GM04504 (cell line): ENCODE measurements at regions not wholly inside any gene's neighbourhood (a gene's known extent, or its start where the extent isn't known, plus 50 kb on each side); places are given as distances from the start of the nearest gene placed in this dataset.
"Not testable (repeated sequence)": the region's sequence is repeated elsewhere in the genome, so short reads cannot be mapped to it uniquely, and the experiment has no call there.

ENCODE experiments used
- DNase-seq: peaks from one replicate; pipeline ENCODE4 v3.0.0-alpha.2; 2012; ENCODE audit warnings: low read depth

GRCh38 chr4:170414360-170414759 lies 324.6 kb upstream of the AADAT start:
- no peak for DNase-seq

GRCh38 chr4:170413951-170414350 lies 324.2 kb upstream of the AADAT start:
- no peak for DNase-seq

GRCh38 chr4:170400361-170400760 lies 310.6 kb upstream of the AADAT start:
- DNase-seq: no peak

- no peak for DNase-seq
These were observed 310.0 kb upstream of the AADAT start for GRCh38 chr4:170399581-170400293.

GRCh38 chr4:170398218-170398617 lies 308.5 kb upstream of the AADAT start:
- DNase-seq: no peak

GRCh38 chr4:170395773-170396172 lies 306.0 kb upstream of the AADAT start:
- DNase-seq: no peak

- DNase-seq: peak; percentile 76
These were observed 301.4 kb upstream of the AADAT start for GRCh38 chr4:170391066-170391740.

- DNase-seq: no peak
These were observed 299.7 kb upstream of the AADAT start for GRCh38 chr4:170389411-170389810.

- DNase-seq: peak; percentile 27
These were observed 298.5 kb upstream of the AADAT start for GRCh38 chr4:170388255-170388654.

GRCh38 chr4:170386971-170387370 lies 297.2 kb upstream of the AADAT start:
- DNase-seq: peak; percentile 53

GRCh38 chr4:170386511-170386910 lies 296.8 kb upstream of the AADAT start:
- no peak for DNase-seq

- no peak for DNase-seq
These were observed 285.0 kb upstream of the AADAT start for GRCh38 chr4:170374770-170375169.

GRCh38 chr4:170348945-170349344 lies 259.2 kb upstream of the AADAT start:
- DNase-seq: no peak

GRCh38 chr4:170347191-170347590 lies 257.4 kb upstream of the AADAT start:
- not testable (repeated sequence) for DNase-seq

GRCh38 chr4:170339522-170339921 lies 249.8 kb upstream of the AADAT start:
- no peak for DNase-seq

- no peak for DNase-seq
These were observed 246.6 kb upstream of the AADAT start for GRCh38 chr4:170336238-170336775.

GRCh38 chr4:170325599-170325998 lies 235.8 kb upstream of the AADAT start:
- no peak for DNase-seq

- DNase-seq: no peak
These were observed 233.9 kb upstream of the AADAT start for GRCh38 chr4:170323623-170324022.

- DNase-seq: no peak
These were observed 217.4 kb upstream of the AADAT start for GRCh38 chr4:170307182-170307581.

GRCh38 chr4:170306208-170306607 lies 216.5 kb upstream of the AADAT start:
- DNase-seq: no peak

- DNase-seq: no peak
These were observed 215.9 kb upstream of the AADAT start for GRCh38 chr4:170305627-170306026.

- no peak for DNase-seq
These were observed 191.3 kb upstream of the AADAT start for GRCh38 chr4:170281027-170281426.

- no peak for DNase-seq
These were observed 188.7 kb upstream of the AADAT start for GRCh38 chr4:170278460-170278859.

GRCh38 chr4:170274616-170275015 lies 184.9 kb upstream of the AADAT start:
- DNase-seq: no peak
